ENCODE measurements at regions not wholly inside any gene's neighbourhood (a gene's known extent, or its start where the extent isn't known, plus 50 kb on each side); places are given as distances from the start of the nearest gene placed in this dataset.
"Not testable (repeated sequence)": the region's sequence is repeated elsewhere in the genome, so short reads cannot be mapped to it uniquely, and the experiment has no call there.

DNA sequence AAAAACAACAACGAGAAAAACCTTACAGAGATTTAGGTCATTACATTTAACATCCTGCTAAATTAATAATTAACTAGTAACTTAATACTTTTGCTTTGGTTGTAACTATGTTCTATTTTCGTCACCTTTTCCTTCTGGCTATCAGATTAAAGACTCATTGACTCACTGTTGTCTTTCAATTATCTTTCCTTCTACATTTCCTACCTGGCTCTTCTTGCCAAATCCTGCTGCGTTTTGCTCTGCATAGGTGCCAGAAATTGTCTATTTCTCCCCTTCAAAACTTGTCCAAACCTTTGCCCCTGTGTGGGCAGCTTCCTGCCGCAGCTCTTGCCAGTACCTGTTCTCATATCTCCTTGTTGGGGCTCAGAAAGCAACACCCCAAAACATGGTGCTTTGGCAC, 235.5 kb upstream of the ZNF608 start:
- no peak overlapping the region for H3K27ac ChIP-seq
- no peaks in the 10 kb centered on the region for H3K4me1 ChIP-seq
- WGBS, 4 donors: 66 to 85% (median 80%) methylated on average over 4 of the region's 4 CpGs
- H3K9me3 ChIP-seq: peaks cover 0 to 15% (median 6%) of the 10 kb centered on the region in 12 donors
- intact Hi-C loops (cut with DNase I): no loop called here
- H3K4me3 ChIP-seq: no peak overlapping the region
- ATAC-seq (no peak), DNase-seq (no peak)
- H3K27me3 ChIP-seq: no peaks in the 10 kb centered on the region
- TF ChIP-seq, protein P1, sequence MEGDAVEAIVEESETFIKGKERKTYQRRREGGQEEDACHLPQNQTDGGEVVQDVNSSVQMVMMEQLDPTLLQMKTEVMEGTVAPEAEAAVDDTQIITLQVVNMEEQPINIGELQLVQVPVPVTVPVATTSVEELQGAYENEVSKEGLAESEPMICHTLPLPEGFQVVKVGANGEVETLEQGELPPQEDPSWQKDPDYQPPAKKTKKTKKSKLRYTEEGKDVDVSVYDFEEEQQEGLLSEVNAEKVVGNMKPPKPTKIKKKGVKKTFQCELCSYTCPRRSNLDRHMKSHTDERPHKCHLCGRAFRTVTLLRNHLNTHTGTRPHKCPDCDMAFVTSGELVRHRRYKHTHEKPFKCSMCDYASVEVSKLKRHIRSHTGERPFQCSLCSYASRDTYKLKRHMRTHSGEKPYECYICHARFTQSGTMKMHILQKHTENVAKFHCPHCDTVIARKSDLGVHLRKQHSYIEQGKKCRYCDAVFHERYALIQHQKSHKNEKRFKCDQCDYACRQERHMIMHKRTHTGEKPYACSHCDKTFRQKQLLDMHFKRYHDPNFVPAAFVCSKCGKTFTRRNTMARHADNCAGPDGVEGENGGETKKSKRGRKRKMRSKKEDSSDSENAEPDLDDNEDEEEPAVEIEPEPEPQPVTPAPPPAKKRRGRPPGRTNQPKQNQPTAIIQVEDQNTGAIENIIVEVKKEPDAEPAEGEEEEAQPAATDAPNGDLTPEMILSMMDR (IDR thresholded peaks at IDR 0.05): no peak
- TF ChIP-seq POLR2A (IDR thresholded peaks at IDR 0.05): no peak
- H3K36me3 ChIP-seq: no peaks in the 10 kb centered on the region

DNA sequence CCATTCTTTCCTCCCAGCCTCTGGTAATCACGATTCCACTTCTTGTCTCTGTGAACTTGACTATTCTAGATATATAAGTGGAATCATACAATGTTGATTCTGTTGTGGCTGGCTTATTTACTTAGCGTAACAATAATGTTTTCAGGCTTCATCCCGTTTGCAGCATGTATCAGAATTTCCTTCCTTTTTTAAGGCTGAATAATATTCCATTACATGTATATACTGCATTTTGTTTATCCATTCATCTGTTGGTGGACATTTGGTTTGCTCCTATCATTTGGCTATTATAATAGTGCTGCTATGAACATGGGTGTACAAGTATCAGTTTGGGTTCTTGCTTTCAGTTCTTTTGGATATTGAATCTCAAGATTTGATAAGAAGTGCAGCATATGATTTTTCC, 239.7 kb upstream of the ZNF608 start:
- Histone ChIP-seq H3K4me3 (no peak overlapping the region), H3K9me3 (peaks cover 0 to 15% (median 6%) of the 10 kb centered on the region in 12 donors), H3K27me3 (no peaks in the 10 kb centered on the region), H3K27ac (no peak overlapping the region), H3K36me3 (no peaks in the 10 kb centered on the region), H3K4me1 (no peaks in the 10 kb centered on the region)
- intact Hi-C loops (cut with DNase I): no loop called here
- DNase-seq: no peak
- ATAC-seq: no peak
- TF ChIP-seq, protein P1 (IDR thresholded peaks at IDR 0.05): no peak
- TF ChIP-seq POLR2A (IDR thresholded peaks at IDR 0.05): no peak
- WGBS, 4 donors: 73 to 94% (median 92%) methylated on average over 3 of the region's 3 CpGs

DNA sequence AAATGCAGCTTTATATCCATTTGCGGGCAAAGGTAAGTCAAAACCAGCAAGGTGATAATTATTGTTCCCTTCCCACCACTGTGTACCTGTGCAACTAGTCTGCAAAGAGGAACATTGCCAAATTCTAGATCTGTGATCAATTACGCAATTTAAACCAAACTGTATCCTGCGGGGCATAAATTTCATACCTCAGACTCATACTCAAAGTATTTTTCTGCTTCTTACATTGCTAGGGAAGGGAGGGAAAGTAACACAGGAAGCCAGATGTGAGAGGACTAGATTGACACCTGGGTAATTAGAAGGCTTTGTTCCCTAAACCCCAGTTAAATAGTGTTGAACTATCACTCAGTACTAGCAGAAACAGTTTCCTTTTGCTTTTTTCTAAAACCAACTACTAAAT, 240.2 kb upstream of the ZNF608 start:
- Histone ChIP-seq H3K36me3 (no peaks in the 10 kb centered on the region), H3K27ac (no peak overlapping the region), H3K27me3 (no peaks in the 10 kb centered on the region), H3K9me3 (peaks cover 0 to 15% (median 6%) of the 10 kb centered on the region in 12 donors), H3K4me1 (no peaks in the 10 kb centered on the region), H3K4me3 (no peak overlapping the region)
- TF ChIP-seq, protein P1 (IDR thresholded peaks at IDR 0.05): no peak
- no peak for TF ChIP-seq POLR2A (IDR thresholded peaks at IDR 0.05)
- intact Hi-C loops (cut with DNase I): no loop called here
- no peak for ATAC-seq
- 97 to 99% (median 98%) methylated on average over 3 of the region's 3 CpGs for WGBS, 4 donors
- DNase-seq: no peak

DNA sequence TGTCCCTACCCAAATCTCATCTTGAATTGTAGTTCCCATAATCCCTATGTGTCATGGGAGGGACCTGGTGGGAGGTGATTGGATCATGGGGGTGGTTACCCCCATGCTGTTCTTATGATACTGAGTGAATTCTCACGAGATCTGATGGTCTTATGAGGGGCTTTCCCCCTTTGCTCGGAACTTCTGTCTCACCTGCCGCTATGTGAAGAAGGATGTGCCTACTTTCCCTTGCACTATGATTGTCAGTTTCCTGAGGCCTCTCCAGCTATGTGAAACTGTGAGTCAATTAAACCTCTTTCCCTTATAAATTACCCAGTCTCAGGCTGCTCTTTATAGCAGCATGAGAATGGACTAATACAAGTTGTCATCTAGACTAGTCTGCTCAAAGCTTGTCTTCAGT, 241.3 kb upstream of the ZNF608 start:
- ATAC-seq; H3K36me3 ChIP-seq; H3K27ac ChIP-seq; H3K27me3 ChIP-seq; DNase-seq; H3K4me1 ChIP-seq; H3K4me3 ChIP-seq; intact Hi-C loops (cut with DNase I): not testable (repeated sequence)
- peaks cover 0 to 15% (median 6%) of the 10 kb centered on the region in 12 donors for H3K9me3 ChIP-seq
- 74 to 97% (median 96%) methylated on average over 3 of the region's 3 CpGs for WGBS, 4 donors

DNA sequence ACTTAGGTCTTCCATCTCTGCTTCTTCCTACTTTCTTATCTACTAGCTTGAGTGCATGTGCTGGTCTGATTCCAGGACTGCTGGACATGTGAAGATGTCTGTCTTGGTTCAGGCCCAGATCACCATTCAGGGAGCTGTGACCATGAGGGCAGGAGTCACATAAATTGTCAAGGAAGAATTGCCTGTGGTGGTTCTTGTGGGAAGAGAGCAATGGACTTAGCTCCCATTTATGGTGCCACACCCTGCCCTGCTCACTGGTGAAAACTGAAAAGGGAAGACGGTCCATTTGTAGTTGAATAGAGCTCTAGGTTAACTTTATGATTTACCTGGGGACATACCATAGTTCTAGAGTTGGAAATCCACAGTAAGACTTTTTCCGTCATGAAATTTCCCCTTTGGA, 244.3 kb upstream of the ZNF608 start:
- TF ChIP-seq, protein P1 (IDR thresholded peaks at IDR 0.05): no peak
- TF ChIP-seq POLR2A (IDR thresholded peaks at IDR 0.05): no peak
- ATAC-seq (no peak), DNase-seq (no peak)
- H3K27me3 ChIP-seq: no peaks in the 10 kb centered on the region
- intact Hi-C loops (cut with DNase I): no loop called here
- no peak overlapping the region for H3K4me3 ChIP-seq
- H3K9me3 ChIP-seq: no peaks in the 10 kb centered on the region
- 97 to 100% (median 97%) methylated on average over 2 of the region's 2 CpGs for WGBS, 4 donors
- H3K4me1 ChIP-seq: no peaks in the 10 kb centered on the region
- H3K27ac ChIP-seq: no peak overlapping the region
- no peaks in the 10 kb centered on the region for H3K36me3 ChIP-seq
